ENCODE measurements at regions not wholly inside any gene's neighbourhood (a gene's known extent, or its start where the extent isn't known, plus 50 kb on each side); places are given as distances from the start of the nearest gene placed in this dataset.

DNA sequence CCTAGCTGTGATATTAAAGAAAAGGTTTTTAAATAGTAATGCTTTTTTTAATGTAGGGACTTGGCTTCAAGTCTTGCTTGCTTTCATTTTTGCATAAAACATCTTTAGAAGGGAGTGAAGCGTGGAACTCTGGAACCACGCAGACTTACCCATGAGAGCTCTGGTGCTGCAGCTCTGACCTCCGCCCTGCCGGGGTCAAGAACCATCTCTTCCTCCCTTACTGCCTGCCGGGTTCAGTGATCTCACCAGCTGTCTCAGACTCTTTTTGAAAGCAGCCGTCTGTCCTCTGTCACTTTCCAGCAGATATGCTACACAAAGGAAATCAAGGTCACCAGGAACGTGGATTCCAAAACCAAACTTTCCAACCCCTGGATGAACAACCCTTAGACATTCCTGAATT, 353.8 kb downstream of the GPR37 start:
- TF ChIP-seq, protein P1, sequence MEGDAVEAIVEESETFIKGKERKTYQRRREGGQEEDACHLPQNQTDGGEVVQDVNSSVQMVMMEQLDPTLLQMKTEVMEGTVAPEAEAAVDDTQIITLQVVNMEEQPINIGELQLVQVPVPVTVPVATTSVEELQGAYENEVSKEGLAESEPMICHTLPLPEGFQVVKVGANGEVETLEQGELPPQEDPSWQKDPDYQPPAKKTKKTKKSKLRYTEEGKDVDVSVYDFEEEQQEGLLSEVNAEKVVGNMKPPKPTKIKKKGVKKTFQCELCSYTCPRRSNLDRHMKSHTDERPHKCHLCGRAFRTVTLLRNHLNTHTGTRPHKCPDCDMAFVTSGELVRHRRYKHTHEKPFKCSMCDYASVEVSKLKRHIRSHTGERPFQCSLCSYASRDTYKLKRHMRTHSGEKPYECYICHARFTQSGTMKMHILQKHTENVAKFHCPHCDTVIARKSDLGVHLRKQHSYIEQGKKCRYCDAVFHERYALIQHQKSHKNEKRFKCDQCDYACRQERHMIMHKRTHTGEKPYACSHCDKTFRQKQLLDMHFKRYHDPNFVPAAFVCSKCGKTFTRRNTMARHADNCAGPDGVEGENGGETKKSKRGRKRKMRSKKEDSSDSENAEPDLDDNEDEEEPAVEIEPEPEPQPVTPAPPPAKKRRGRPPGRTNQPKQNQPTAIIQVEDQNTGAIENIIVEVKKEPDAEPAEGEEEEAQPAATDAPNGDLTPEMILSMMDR (IDR thresholded peaks at IDR 0.05), result no peak
- no peak for TF ChIP-seq EZH2 (IDR thresholded peaks at IDR 0.05)
